ENCODE measurements at regions not wholly inside any gene's neighbourhood (a gene's known extent, or its start where the extent isn't known, plus 50 kb on each side); places are given as distances from the start of the nearest gene placed in this dataset.
"Not testable (repeated sequence)": the region's sequence is repeated elsewhere in the genome, so short reads cannot be mapped to it uniquely, and the experiment has no call there.

GRCh38 chr20:5452691-5453090 is 135.9 kb upstream of the PROKR2 start:
- H2AFZ ChIP-seq (ENCODE audit: low read length); H3K27me3 ChIP-seq (replicated peaks in 1 of 4; ENCODE audit: control insufficient read depth in 3 of 4, extremely low read depth in 1 of 4, insufficient read depth in 3 of 4, low read length in 3 of 4); H3K79me1 ChIP-seq (ENCODE audit: low read depth, low read length); H4K5ac ChIP-seq (ENCODE audit: insufficient read length, low read depth, low read length); CTCF ChIA-PET (ENCODE audit: partially characterized antibody); H2BK20ac ChIP-seq (ENCODE audit: low read length); H3K4ac ChIP-seq (replicated peaks; ENCODE audit: insufficient read length, low read depth, low read length); H3K4me2 ChIP-seq (ENCODE audit: insufficient read depth in 1 of 2, low read depth in 2 of 2, low read length in 2 of 2); H3K9ac ChIP-seq (replicated peaks in 1 of 4; ENCODE audit: extremely low read depth in 1 of 4, low read depth in 3 of 4, low read length in 3 of 4); DNase-seq (ENCODE audit: low read depth in 1 of 2, low spot score in 2 of 2); H3K23me2 ChIP-seq (ENCODE audit: low read depth, low read length); POLR2A ChIA-PET (ENCODE audit: partially characterized antibody); H3K56ac ChIP-seq (replicated peaks; ENCODE audit: insufficient read length, low read depth, low read length); H2BK120ac ChIP-seq (replicated peaks; ENCODE audit: low read depth, low read length); H3K4me3 ChIP-seq (ENCODE audit: extremely low read depth in 1 of 4, insufficient read depth in 2 of 4, low read depth in 3 of 4, low read length in 4 of 4); H3K36me3 ChIP-seq (ENCODE audit: control insufficient read depth in 2 of 4, insufficient read depth in 4 of 4, low read length in 3 of 4); H2BK15ac ChIP-seq (ENCODE audit: low read length); H4K91ac ChIP-seq (replicated peaks; ENCODE audit: insufficient read length, low read length); H3K27ac ChIP-seq (ENCODE audit: low read depth, low read length); H4K8ac ChIP-seq (ENCODE audit: extremely low read depth, insufficient read depth, low read length); H2BK5ac ChIP-seq (ENCODE audit: low read depth, low read length); H3K23ac ChIP-seq (ENCODE audit: insufficient read length); FAIRE-seq; H4K20me1 ChIP-seq (replicated peaks in 1 of 2; ENCODE audit: control insufficient read depth in 1 of 2, insufficient read depth in 2 of 2, low read length in 2 of 2); H3K18ac ChIP-seq (ENCODE audit: extremely low read depth, low read length); H3K14ac ChIP-seq (ENCODE audit: insufficient read length); H3K79me2 ChIP-seq (ENCODE audit: control insufficient read depth in 1 of 2, insufficient read depth in 2 of 2, low read length in 2 of 2); H2BK12ac ChIP-seq (ENCODE audit: low read depth, low read length); H2AK5ac ChIP-seq (ENCODE audit: low read depth, low read length); H3K4me1 ChIP-seq (replicated peaks in 1 of 4; ENCODE audit: control insufficient read depth in 3 of 4, insufficient read depth in 4 of 4, low read length in 3 of 4): not testable (repeated sequence)
- H3K9me3 ChIP-seq (ENCODE audit: insufficient read depth in 2 of 2, low read depth in 1 of 2, low read length in 1 of 2), result peaks cover 5 to 14% of the 10 kb centered on the region in 2 experiments; a peak in 3 of 4 replicates
- WGBS, 2 experiments (ENCODE audit: extremely low coverage in 1 of 2, insufficient coverage in 1 of 2, insufficient read length in 1 of 2, insufficient replicate concordance in 2 of 2, low coverage in 1 of 2, low lambda C conversion rate in 2 of 2, missing lambda C conversion rate in 1 of 2), result 90% methylated on average over 15 of the region's 30 CpGs; no CpG with 5 or more reads in 1 of the 2 experiments

GRCh38 chr20:5452286-5452685 is 135.5 kb upstream of the PROKR2 start:
- H4K91ac ChIP-seq (replicated peaks; ENCODE audit: insufficient read length, low read length); H3K27ac ChIP-seq (ENCODE audit: low read depth, low read length); H3K23me2 ChIP-seq (ENCODE audit: low read depth, low read length); H3K4me1 ChIP-seq (replicated peaks in 1 of 4; ENCODE audit: control insufficient read depth in 3 of 4, insufficient read depth in 4 of 4, low read length in 3 of 4); H3K27me3 ChIP-seq (replicated peaks in 1 of 4; ENCODE audit: control insufficient read depth in 3 of 4, extremely low read depth in 1 of 4, insufficient read depth in 3 of 4, low read length in 3 of 4); H3K14ac ChIP-seq (ENCODE audit: insufficient read length); H2BK5ac ChIP-seq (ENCODE audit: low read depth, low read length); DNase-seq (ENCODE audit: low read depth in 1 of 2, low spot score in 2 of 2); H2AFZ ChIP-seq (ENCODE audit: low read length); H3K79me2 ChIP-seq (ENCODE audit: control insufficient read depth in 1 of 2, insufficient read depth in 2 of 2, low read length in 2 of 2); H3K4me2 ChIP-seq (ENCODE audit: insufficient read depth in 1 of 2, low read depth in 2 of 2, low read length in 2 of 2); H4K20me1 ChIP-seq (replicated peaks in 1 of 2; ENCODE audit: control insufficient read depth in 1 of 2, insufficient read depth in 2 of 2, low read length in 2 of 2); H4K8ac ChIP-seq (ENCODE audit: extremely low read depth, insufficient read depth, low read length); H3K23ac ChIP-seq (ENCODE audit: insufficient read length); H3K9ac ChIP-seq (replicated peaks in 1 of 4; ENCODE audit: extremely low read depth in 1 of 4, low read depth in 3 of 4, low read length in 3 of 4); H2BK120ac ChIP-seq (replicated peaks; ENCODE audit: low read depth, low read length); H2AK5ac ChIP-seq (ENCODE audit: low read depth, low read length); H3K4ac ChIP-seq (replicated peaks; ENCODE audit: insufficient read length, low read depth, low read length); H3K36me3 ChIP-seq (ENCODE audit: control insufficient read depth in 2 of 4, insufficient read depth in 4 of 4, low read length in 3 of 4); H3K79me1 ChIP-seq (ENCODE audit: low read depth, low read length); H2BK12ac ChIP-seq (ENCODE audit: low read depth, low read length); FAIRE-seq; H3K56ac ChIP-seq (replicated peaks; ENCODE audit: insufficient read length, low read depth, low read length); CTCF ChIA-PET (ENCODE audit: partially characterized antibody); H3K4me3 ChIP-seq (ENCODE audit: extremely low read depth in 1 of 4, insufficient read depth in 2 of 4, low read depth in 3 of 4, low read length in 4 of 4); H2BK15ac ChIP-seq (ENCODE audit: low read length); H4K5ac ChIP-seq (ENCODE audit: insufficient read length, low read depth, low read length); H3K18ac ChIP-seq (ENCODE audit: extremely low read depth, low read length); H2BK20ac ChIP-seq (ENCODE audit: low read length): not testable (repeated sequence)
- H3K9me3 ChIP-seq (ENCODE audit: insufficient read depth in 2 of 2, low read depth in 1 of 2, low read length in 1 of 2), result peaks cover 5 to 14% of the 10 kb centered on the region in 2 experiments; a peak in 3 of 4 replicates
- 92% methylated on average over 22 of the region's 26 CpGs; no CpG with 5 or more reads in 1 of the 2 experiments for WGBS, 2 experiments (ENCODE audit: extremely low coverage in 1 of 2, insufficient coverage in 1 of 2, insufficient read length in 1 of 2, insufficient replicate concordance in 2 of 2, low coverage in 1 of 2, low lambda C conversion rate in 2 of 2, missing lambda C conversion rate in 1 of 2)
- POLR2A ChIA-PET (ENCODE audit: partially characterized antibody), result interaction anchor here (0.6 kb wide), 1 partner anchor 68 kb away, joined by 3 read pairs; no protein-coding TSS in a partner anchor
